Endothelial cell of umbilical vein (primary cell): ENCODE measurements at regions not wholly inside any gene's neighbourhood (a gene's known extent, or its start where the extent isn't known, plus 50 kb on each side); places are given as distances from the start of the nearest gene placed in this dataset.

ENCODE experiments used
- BruUV-seq: library from RNA; stranded (reverse); fragments of 400-500 nt; replicated peaks from 2 replicates; lab custom pipeline; 2021; lab: Mats Ljungman, UMichigan
- CTCF ChIA-PET: fragments of 300-600, 350-600 bp; sonication (Branson Sonifier 250); formaldehyde crosslinking; loops from one replicate; lab custom pipeline; 2021; ENCODE audit warnings: antibody characterized with exemption, inconsistent platforms; lab: Charles Lee
- POLR2A ChIA-PET: fragments of 300-600, 350-600 bp; sonication (Branson Sonifier 250); formaldehyde crosslinking; loops from one replicate; lab custom pipeline; 2021; ENCODE audit warnings: antibody characterized with exemption, inconsistent platforms; lab: Charles Lee
- DNase-seq: peaks from one replicate; pipeline ENCODE4 v3.0.0-alpha.2; 2011; ENCODE audit warnings: low read depth, low spot score
- FAIRE-seq: peaks from 2 replicates; lab custom pipeline; 2011; peaks lifted over from hg19 to GRCh38; lab: Jason Lieb, UNC
- H2AFZ ChIP-seq: 2 replicates; pipeline ENCODE4 v1.6.0; 2012; ENCODE audit warnings: low read depth, low read length, control low read depth, inconsistent platforms
- H3K27ac ChIP-seq: 2 replicates; pipeline ENCODE4 v1.5.1; 2011; ENCODE audit warnings: low read depth, mild to moderate bottlenecking, control low read depth, low read length, moderate library complexity; ENCODE audit not compliant: insufficient read depth
- H3K27me3 ChIP-seq, 2 experiments: 2 replicates each; pipeline versions ENCODE4 v1.6.0 to v1.6.1; 2011; ENCODE audit warnings: low read length in 2 of 2, mixed read lengths in 1 of 2; ENCODE audit not compliant: control insufficient read depth in 2 of 2, insufficient read depth in 2 of 2
- H3K36me3 ChIP-seq, 2 experiments: 2 replicates in 1 of 2; 3 replicates in 1 of 2; pipeline ENCODE4 v1.5.1; 2011; ENCODE audit warnings: low read length in 2 of 2, mild to moderate bottlenecking in 1 of 2, moderate library complexity in 1 of 2; ENCODE audit not compliant: control insufficient read depth in 2 of 2, insufficient read depth in 2 of 2; ENCODE audit errors: extremely low read depth in 1 of 2
- H3K4me1 ChIP-seq: 3 replicates; pipeline ENCODE4 v1.5.1; 2011; ENCODE audit warnings: mild to moderate bottlenecking, low read length; ENCODE audit not compliant: control insufficient read depth, insufficient read depth; ENCODE audit errors: extremely low read depth
- H3K4me2 ChIP-seq: 2 replicates; pipeline ENCODE4 v1.6.1; 2011; ENCODE audit warnings: low read length, control low read depth, mixed read lengths; ENCODE audit not compliant: insufficient read depth
- H3K4me3 ChIP-seq, 3 experiments: fragments of 200-600 bp in 1 of 3; sonication (generic), shearing (Covaris generic) in 1 of 3; replicated peaks in 1 of 3; 2 replicates each; pipeline ENCODE4 v1.5.1; 2011 to 2016; ENCODE audit warnings: control low read depth in 3 of 3, low read length in 3 of 3, mild to moderate bottlenecking in 2 of 3, inconsistent platforms in 1 of 3, low read depth in 1 of 3, moderate library complexity in 1 of 3; ENCODE audit not compliant: insufficient read depth in 1 of 3
- H3K79me2 ChIP-seq: 2 replicates; pipeline ENCODE4 v1.6.0; 2012; ENCODE audit warnings: low read length, inconsistent platforms; ENCODE audit not compliant: control insufficient read depth, insufficient read depth
- H3K9ac ChIP-seq: replicated peaks from 2 replicates; pipeline ENCODE3; 2011; ENCODE audit warnings: low read length, control low read depth; ENCODE audit not compliant: insufficient read depth; ENCODE audit errors: extremely low read depth
- H3K9me1 ChIP-seq: replicated peaks from 3 replicates; pipeline ENCODE4 v1.6.0; 2011; ENCODE audit warnings: mild to moderate bottlenecking, low read length; ENCODE audit not compliant: control insufficient read depth, insufficient read depth; ENCODE audit errors: extremely low read depth
- H3K9me3 ChIP-seq: replicated peaks from 2 replicates; pipeline ENCODE4 v1.5.1; 2012; ENCODE audit warnings: low read length, inconsistent platforms; ENCODE audit not compliant: control insufficient read depth, insufficient read depth
- H4K20me1 ChIP-seq: replicated peaks from 2 replicates; pipeline ENCODE3; 2011; ENCODE audit warnings: mild to moderate bottlenecking, low read length; ENCODE audit not compliant: control insufficient read depth, insufficient read depth; ENCODE audit errors: extremely low read depth
- CTCF ChIP-seq, 2 donors: IDR thresholded peaks; 1 replicate in 1 of 2; 2 replicates in 1 of 2; pipeline ENCODE4 v1.5.1; 2011; ENCODE audit warnings: low read length in 2 of 2, mild to moderate bottlenecking in 2 of 2, moderate library complexity in 2 of 2, control low read depth in 1 of 2, inconsistent platforms in 1 of 2, low read depth in 1 of 2; ENCODE audit not compliant: insufficient read depth in 1 of 2; ENCODE audit errors: extremely low read depth in 1 of 2
- EZH2 ChIP-seq: IDR thresholded peaks from 2 replicates; pipeline ENCODE4 v1.6.1; 2012; ENCODE audit warnings: borderline replicate concordance, low read depth, mild to moderate bottlenecking, moderate library complexity, low read length, inconsistent platforms; ENCODE audit not compliant: severe bottlenecking
- FOS ChIP-seq: IDR thresholded peaks from 2 replicates; pipeline ENCODE4 v1.6.1; 2011; ENCODE audit warnings: mild to moderate bottlenecking, low read length, moderate library complexity, borderline replicate concordance; ENCODE audit not compliant: insufficient read depth
- GATA2 ChIP-seq: IDR thresholded peaks from 2 replicates; pipeline ENCODE4 v1.7.0; 2011; ENCODE audit warnings: low read depth, mild to moderate bottlenecking, moderate library complexity, mixed read lengths, low read length; ENCODE audit not compliant: insufficient read length, insufficient read depth
- JUN ChIP-seq: IDR thresholded peaks from 2 replicates; pipeline ENCODE4 v1.6.1; 2011; ENCODE audit warnings: borderline replicate concordance, low read depth; ENCODE audit not compliant: insufficient read length, insufficient read depth
- MYC ChIP-seq: IDR thresholded peaks from one replicate; pipeline ENCODE4 v1.6.1; 2011; ENCODE audit warnings: mild to moderate bottlenecking, low read depth, low read length
- POLR2A ChIP-seq: IDR thresholded peaks from 2 replicates; pipeline ENCODE4 v1.6.1; 2012; ENCODE audit warnings: low read depth, mild to moderate bottlenecking, control low read depth, low read length
- POLR2AphosphoS5 ChIP-seq: IDR thresholded peaks from 2 replicates; pipeline ENCODE4 v1.6.1; 2012; ENCODE audit warnings: low read depth, mild to moderate bottlenecking, control low read depth, low read length, moderate library complexity; ENCODE audit not compliant: insufficient read depth
- dilution Hi-C: fragments of 300-500 bp; cut with MboI; formaldehyde crosslinking; loops from one replicate; pipeline ENCODE4 v1.15.0; 2019; ENCODE audit warnings: low sequenced_read_pairs; ENCODE audit not compliant: extremely low pct_ligation_motif_present
- intact Hi-C: fragments of 100-400 bp; cut with micrococcal nuclease; formaldehyde crosslinking; loops from one replicate; pipeline ENCODE4 v1.10.0; 2022
- TF ChIP-seq, protein P1 (sequence below): IDR thresholded peaks from 2 replicates; pipeline ENCODE4 v1.6.1; 2011; ENCODE audit not compliant: insufficient read depth, insufficient read length

GRCh38 chr18:72391427-72391826, 152.7 kb downstream of the CBLN2 start:
- TF ChIP-seq JUN (no peak), FOS (no peak), POLR2AphosphoS5 (no peak), GATA2 (no peak), POLR2A (no peak), MYC (no peak), EZH2 (no peak), CTCF (IDR thresholded peaks at IDR 0.05; ENCODE audit: extremely low read depth in 1 of 2, insufficient read depth in 1 of 2, low read depth in 1 of 2, low read length in 2 of 2) (no peak)
- TF ChIP-seq, protein P1, sequence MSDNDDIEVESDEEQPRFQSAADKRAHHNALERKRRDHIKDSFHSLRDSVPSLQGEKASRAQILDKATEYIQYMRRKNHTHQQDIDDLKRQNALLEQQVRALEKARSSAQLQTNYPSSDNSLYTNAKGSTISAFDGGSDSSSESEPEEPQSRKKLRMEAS = no peak
- Histone ChIP-seq H3K4me3 (no peak overlapping the region), H3K9ac (no peak overlapping the region), H3K4me2 (no peak overlapping the region), H3K79me2 (no peaks in the 10 kb centered on the region), H3K9me3 (no peaks in the 10 kb centered on the region), H3K36me3 (no peaks in the 10 kb centered on the region), H4K20me1 (no peaks in the 10 kb centered on the region), H3K9me1 (no peaks in the 10 kb centered on the region), H2AFZ (no peak overlapping the region), H3K27me3 (no peaks in the 10 kb centered on the region), H3K27ac (no peak overlapping the region), H3K4me1 (no peaks in the 10 kb centered on the region)
- dilution Hi-C loops (no loop called here), intact Hi-C loops (no loop called here)
- DNase-seq = no peak
- BruUV-seq = no TSS peak
- CTCF ChIA-PET = no interaction called here
- POLR2A ChIA-PET = no interaction called here
- FAIRE-seq = no peak
